Stimulated activated CD8-positive, alpha-beta memory T cell treated with anti-CD3 and anti-CD28 coated beads, Interleukin-4, amount 100 ng/mL, for 4 hours (primary cell): ENCODE measurements at regions not wholly inside any gene's neighbourhood (a gene's known extent, or its start where the extent isn't known, plus 50 kb on each side); places are given as distances from the start of the nearest gene placed in this dataset.

Source experiments
- DNase-seq, 2 donors: peaks; one replicate each; pipeline ENCODE4 v3.0.0-alpha.2; 2020; ENCODE audit warnings: low read depth in 2 of 2, low spot score in 1 of 2

GRCh38 chr16:65783709-65784474 lies 582.6 kb upstream of the CDH5 start:
- no peak for DNase-seq

GRCh38 chr16:65782611-65783600 lies 583.6 kb upstream of the CDH5 start:
- DNase-seq, result no peak

- no peak for DNase-seq
Measured at GRCh38 chr16:65781855-65782254, 584.6 kb upstream of the CDH5 start.

- no peak for DNase-seq
Measured at GRCh38 chr16:65781363-65781762, 585.1 kb upstream of the CDH5 start.

GRCh38 chr16:65779201-65779600 lies 587.3 kb upstream of the CDH5 start:
- no peak for DNase-seq

- DNase-seq, result no peak
Measured at GRCh38 chr16:65776639-65777183, 589.8 kb upstream of the CDH5 start.

- no peak for DNase-seq
Measured at GRCh38 chr16:65775829-65776228, 590.7 kb upstream of the CDH5 start.

- no peak for DNase-seq
Measured at GRCh38 chr16:65774350-65774749, 592.1 kb upstream of the CDH5 start.

- no peak for DNase-seq
Measured at GRCh38 chr16:65773301-65773874, 593.1 kb upstream of the CDH5 start.

- DNase-seq, result no peak
Measured at GRCh38 chr16:65772134-65772732, 594.3 kb upstream of the CDH5 start.

- DNase-seq, result no peak
Measured at GRCh38 chr16:65771707-65772106, 594.8 kb upstream of the CDH5 start.

GRCh38 chr16:65770752-65771151 lies 595.7 kb upstream of the CDH5 start:
- DNase-seq, result no peak

- DNase-seq, result no peak
Measured at GRCh38 chr16:65769776-65770438, 596.6 kb upstream of the CDH5 start.

- DNase-seq, result no peak
Measured at GRCh38 chr16:65769055-65769465, 597.4 kb upstream of the CDH5 start.

GRCh38 chr16:65767125-65767524 lies 599.4 kb upstream of the CDH5 start:
- DNase-seq, result no peak

- DNase-seq, result no peak
Measured at GRCh38 chr16:65763640-65764305, 602.7 kb upstream of the CDH5 start.

GRCh38 chr16:65760874-65761273 lies 605.6 kb upstream of the CDH5 start:
- no peak for DNase-seq

- no peak for DNase-seq
Measured at GRCh38 chr16:65758620-65759019, 607.9 kb upstream of the CDH5 start.

GRCh38 chr16:65757064-65757463 lies 609.4 kb upstream of the CDH5 start:
- DNase-seq, result no peak

- DNase-seq, result no peak
Measured at GRCh38 chr16:65756163-65756562, 610.3 kb upstream of the CDH5 start.
